Activated CD8-positive, alpha-beta T cell treated with anti-CD3 and anti-CD28 coated beads for 36 hours (primary cell): ENCODE measurements at regions not wholly inside any gene's neighbourhood (a gene's known extent, or its start where the extent isn't known, plus 50 kb on each side); places are given as distances from the start of the nearest gene placed in this dataset.

Experiments
- ATAC-seq: fragments of 200-7000 bp; cut with Tn5 transposase; one replicate; pipeline ENCODE4 v1.10.0; 2021; ENCODE audit warnings: mild to moderate bottlenecking, moderate library complexity
- CTCF ChIA-PET: fragments of 350-600 bp; sonication (Branson Sonifier 250); formaldehyde crosslinking; loops from one replicate; lab custom pipeline; 2021; ENCODE audit warnings: antibody characterized with exemption; lab: Charles Lee
- POLR2A ChIA-PET: fragments of 350-600 bp; sonication (Branson Sonifier 250); formaldehyde crosslinking; loops from one replicate; lab custom pipeline; 2021; ENCODE audit warnings: antibody characterized with exemption; lab: Charles Lee
- DNase-seq: peaks from one replicate; pipeline ENCODE4 v3.0.0-alpha.2; 2020
- H3K27ac Mint-ChIP-seq: one replicate; pipeline ENCODE4 v1.8.0; 2021; ENCODE audit warnings: mild to moderate bottlenecking, mixed read lengths
- H3K27me3 Mint-ChIP-seq: one replicate; pipeline ENCODE4 v1.8.0; 2021; ENCODE audit warnings: mixed read lengths
- H3K36me3 Mint-ChIP-seq: one replicate; pipeline ENCODE4 v1.8.0; 2021; ENCODE audit warnings: low read depth, mixed read lengths
- H3K4me1 Mint-ChIP-seq: one replicate; pipeline ENCODE4 v1.8.0; 2021; ENCODE audit warnings: low read depth, mixed read lengths
- H3K4me3 Mint-ChIP-seq: one replicate; pipeline ENCODE4 v1.8.0; 2021; ENCODE audit warnings: mild to moderate bottlenecking, moderate library complexity, mixed read lengths
- H3K9me3 Mint-ChIP-seq: one replicate; pipeline ENCODE4 v1.8.0; 2021; ENCODE audit warnings: mixed read lengths
- CTCF ChIP-seq: fragments of 200-600 bp; IDR thresholded peaks from one replicate; pipeline ENCODE4 v1.8.0; 2022; ENCODE audit warnings: antibody characterized with exemption, mild to moderate bottlenecking
- intact Hi-C: fragments of 100-400 bp; cut with micrococcal nuclease; formaldehyde crosslinking; loops from one replicate; pipeline ENCODE4 v1.10.0; 2022

- H3K27me3 Mint-ChIP-seq = no peaks in the 10 kb centered on the region
Observed at GRCh38 chr19:30729451-30729850, 357.3 kb downstream of the ZNF536 start.

GRCh38 chr19:30722761-30723160, 350.6 kb downstream of the ZNF536 start:
- intact Hi-C loops = no loop called here
- no peaks in the 10 kb centered on the region for H3K36me3 Mint-ChIP-seq
- ATAC-seq (no peak), DNase-seq (no peak)
- H3K9me3 Mint-ChIP-seq = no peaks in the 10 kb centered on the region
- H3K4me1 Mint-ChIP-seq = no peaks in the 10 kb centered on the region
- no peak overlapping the region for H3K27ac Mint-ChIP-seq
- H3K27me3 Mint-ChIP-seq = peaks cover 15% of the 10 kb centered on the region
- ChIA-PET POLR2A (no interaction called here), CTCF (no interaction called here)
- TF ChIP-seq CTCF = no peak
- no peak overlapping the region for H3K4me3 Mint-ChIP-seq

More at GRCh38 chr19:30729451-30729850, 357.3 kb downstream of the ZNF536 start:
- intact Hi-C loops = no loop called here
- Mint-ChIP-seq H3K27ac (no peak overlapping the region), H3K36me3 (no peaks in the 10 kb centered on the region), H3K4me1 (no peaks in the 10 kb centered on the region), H3K4me3 (no peak overlapping the region), H3K9me3 (no peaks in the 10 kb centered on the region)
- TF ChIP-seq CTCF = no peak
- CTCF ChIA-PET = no interaction called here
- ATAC-seq (no peak), DNase-seq (no peak)
- POLR2A ChIA-PET = no interaction called here

- ATAC-seq (no peak), DNase-seq (no peak)
- no peak overlapping the region for H3K4me3 Mint-ChIP-seq
- H3K9me3 Mint-ChIP-seq = no peaks in the 10 kb centered on the region
- no peak overlapping the region for H3K27ac Mint-ChIP-seq
- H3K27me3 Mint-ChIP-seq = peaks cover 15% of the 10 kb centered on the region
- H3K4me1 Mint-ChIP-seq = no peaks in the 10 kb centered on the region
- ChIA-PET CTCF (interaction anchor here (0.7 kb wide), 1 partner anchor 39 kb away, joined by 3 read pairs; no protein-coding TSS in a partner anchor), POLR2A (no interaction called here)
- TF ChIP-seq CTCF = no peak
- intact Hi-C loops = no loop called here
- no peaks in the 10 kb centered on the region for H3K36me3 Mint-ChIP-seq
Observed at GRCh38 chr19:30722186-30722585, 350.0 kb downstream of the ZNF536 start.

DNA sequence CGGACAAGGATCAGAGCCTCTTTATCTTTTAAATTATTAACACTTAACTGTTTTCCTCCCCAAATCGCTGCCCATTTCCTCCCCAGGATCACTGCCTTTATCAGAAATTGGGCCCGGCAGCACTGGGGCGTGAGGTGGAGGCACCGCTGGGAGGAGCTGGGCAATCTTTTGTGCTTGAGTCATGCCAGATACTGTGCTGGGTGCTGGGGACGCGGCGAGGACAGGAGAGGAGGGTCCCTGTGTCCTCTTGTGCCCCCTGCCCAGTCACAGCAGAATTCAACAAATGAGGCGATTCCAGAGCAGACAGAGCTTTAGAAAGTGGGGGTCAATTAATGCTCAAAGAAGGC, 347.8 kb downstream of the ZNF536 start:
- H3K27ac Mint-ChIP-seq = no peak overlapping the region
- POLR2A ChIA-PET = no interaction called here
- no peak for ATAC-seq

More for the DNA sequence above, 347.8 kb downstream of the ZNF536 start:
- Mint-ChIP-seq H3K4me3 (peak overlapping the region; percentile 57), H3K4me1 (no peaks in the 10 kb centered on the region), H3K9me3 (no peaks in the 10 kb centered on the region), H3K36me3 (no peaks in the 10 kb centered on the region), H3K27me3 (peaks cover 20% of the 10 kb centered on the region)
- intact Hi-C loops = no loop called here
- CTCF ChIA-PET = interaction anchor here (1.1 kb wide), 1 partner anchor 37 kb away, joined by 3 read pairs; no protein-coding TSS in a partner anchor
- DNase-seq = no peak
- TF ChIP-seq CTCF = no peak
